ENCODE measurements at regions not wholly inside any gene's neighbourhood (a gene's known extent, or its start where the extent isn't known, plus 50 kb on each side); places are given as distances from the start of the nearest gene placed in this dataset.

DNA sequence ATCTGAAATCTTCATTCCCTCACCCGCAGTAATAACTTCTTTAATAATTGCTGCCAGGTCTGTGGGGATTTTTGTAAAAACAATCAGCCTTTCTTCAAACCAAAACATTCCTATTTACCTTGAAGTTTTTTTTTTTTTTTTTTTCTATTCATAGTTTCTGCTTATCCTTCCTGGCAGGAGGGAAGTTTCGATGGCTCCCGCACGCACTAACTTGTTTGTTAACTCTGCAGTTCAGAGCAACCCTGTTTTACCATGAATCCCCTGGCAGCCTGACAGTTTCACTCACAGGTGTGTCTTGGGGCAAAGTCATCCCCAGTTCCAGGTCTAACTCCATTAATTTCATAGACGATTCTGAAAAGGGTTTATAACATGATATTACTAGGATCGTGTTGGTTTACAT, 149.3 kb downstream of the KLF6 start:
- TF ChIP-seq CEBPB (IDR thresholded peaks at IDR 0.05; ENCODE audit: low read depth, low read length) (no peak), MAFK (IDR thresholded peaks at IDR 0.05; ENCODE audit: low read depth, low read length) (no peak), RCOR1 (IDR thresholded peaks at IDR 0.05; ENCODE audit: insufficient replicate concordance, low read length) (no peak), ELK1 (IDR thresholded peaks at IDR 0.05; ENCODE audit: borderline replicate concordance, low read depth, low read length) (no peak), BHLHE40 (IDR thresholded peaks at IDR 0.05; ENCODE audit: low read depth, low read length) (no peak), USF2 (IDR thresholded peaks at IDR 0.05; ENCODE audit: low read depth, low read length) (no peak), FOS (IDR thresholded peaks at IDR 0.05; ENCODE audit: low read depth, low read length) (no peak), NFE2L2 (IDR thresholded peaks at IDR 0.05; ENCODE audit: low read depth, low read length) (no peak), RFX5 (IDR thresholded peaks at IDR 0.05; ENCODE audit: low read depth, low read length) (no peak), MAZ (IDR thresholded peaks at IDR 0.05; ENCODE audit: borderline replicate concordance, low read depth, low read length) (no peak)
- Histone ChIP-seq H4K8ac (ENCODE audit: low read depth in 2 of 2, low read length in 2 of 2) (no peak overlapping the region), H3K9ac (ENCODE audit: low read depth, low read length) (no peak overlapping the region), H3K9me1 (ENCODE audit: insufficient read depth, low read length) (no peaks in the 10 kb centered on the region), H3K23ac (ENCODE audit: low read depth, low read length) (no peak overlapping the region), H3K14ac (replicated peaks; ENCODE audit: low read depth, low read length) (no peak overlapping the region), H4K20me1 (ENCODE audit: insufficient read depth, low read length) (no peaks in the 10 kb centered on the region), H2BK15ac (ENCODE audit: low read depth, low read length) (no peak overlapping the region), H4K91ac (ENCODE audit: insufficient read depth, low read depth, low read length) (no peak overlapping the region), H3K4ac (ENCODE audit: low read depth, low read length) (no peak overlapping the region), H3K79me1 (ENCODE audit: low read depth in 1 of 2, low read length in 2 of 2) (no peaks in the 10 kb centered on the region), H2AK5ac (ENCODE audit: low read depth, low read length) (no peak overlapping the region), H3K56ac (ENCODE audit: extremely low read depth, insufficient read depth, low read length) (no peak overlapping the region), H3K4me2 (ENCODE audit: low read depth, low read length) (no peak overlapping the region), H3K4me3 (ENCODE audit: insufficient read depth, low read depth, low read length) (no peak overlapping the region), H3K18ac (ENCODE audit: low read depth, low read length) (no peak overlapping the region), H3K4me1 (ENCODE audit: control insufficient read depth, insufficient read depth, low read length) (no peaks in the 10 kb centered on the region), H3K27ac (ENCODE audit: insufficient read depth, low read length) (no peak overlapping the region), H3K9me3 (ENCODE audit: control insufficient read depth, insufficient read depth, low read length) (no peaks in the 10 kb centered on the region), H2AK9ac (replicated peaks; ENCODE audit: low read depth, low read length, poor library complexity) (no peak overlapping the region), H2BK5ac (ENCODE audit: low read depth, low read length, poor library complexity, severe bottlenecking) (no peak overlapping the region), H2BK20ac (ENCODE audit: low read depth, low read length) (no peak overlapping the region), H2AFZ (replicated peaks; ENCODE audit: low read length, poor library complexity) (no peak overlapping the region), H3K36me3 (ENCODE audit: control insufficient read depth, insufficient read depth, low read length) (no peaks in the 10 kb centered on the region), H3K27me3 (ENCODE audit: control insufficient read depth, insufficient read depth, low read length) (no peaks in the 10 kb centered on the region), H2BK120ac (ENCODE audit: low read depth, low read length) (no peak overlapping the region), H4K5ac (ENCODE audit: low read depth, low read length) (no peak overlapping the region)
- intact Hi-C loops (cut with micrococcal nuclease) (no loop called here), in situ Hi-C loops (cut with MboI; ENCODE audit: low sequenced_read_pairs) (no loop called here), dilution Hi-C loops (cut with HindIII; ENCODE audit: low sequenced_read_pairs, unreplicated experiment) (no loop called here)
- WGBS, 2 experiments (ENCODE audit: extremely low coverage in 2 of 2, insufficient read length in 1 of 2) = no CpG with 5 or more reads among the region's 6 CpGs
- POLR2A ChIA-PET (ENCODE audit: unreplicated experiment) = no interaction called here
- ATAC-seq (ENCODE audit: low read depth) = no peak
- BruUV-seq (replicated peaks) = no TSS peak
- DNase-seq = no peak
- CTCF ChIA-PET = no interaction called here
